Stimulated activated naive B cell treated with anti-CD40 and anti-IgM and Interleukin-4, amounts not matched to agents 10 μg/mL and 1 μg/mL and 100 μg/mL, for 72 hours (primary cell): ENCODE measurements at regions not wholly inside any gene's neighbourhood (a gene's known extent, or its start where the extent isn't known, plus 50 kb on each side); places are given as distances from the start of the nearest gene placed in this dataset.

Source experiments
- ATAC-seq, 2 donors: fragments of 150-1000 bp; cut with Tn5 transposase; replicated peaks; 2 replicates each; pipeline ENCODE4 v1.10.0; 2021; ENCODE audit warnings: moderate library complexity in 1 of 2
- DNase-seq: peaks from one replicate; pipeline ENCODE4 v3.0.0; 2021
- H3K27ac Mint-ChIP-seq: one replicate; pipeline ENCODE4 v1.8.0; 2022; ENCODE audit warnings: mild to moderate bottlenecking, mixed read lengths
- H3K27me3 Mint-ChIP-seq, 2 donors: one replicate each; pipeline ENCODE4 v1.8.0; 2022; ENCODE audit warnings: mixed read lengths in 2 of 2
- H3K36me3 Mint-ChIP-seq, 2 donors: one replicate each; pipeline ENCODE4 v1.8.0; 2022; ENCODE audit warnings: mixed read lengths in 2 of 2, mild to moderate bottlenecking in 1 of 2
- H3K4me1 Mint-ChIP-seq, 2 donors: one replicate each; pipeline ENCODE4 v1.8.0; 2022; ENCODE audit warnings: mixed read lengths in 2 of 2, mild to moderate bottlenecking in 1 of 2
- H3K4me3 Mint-ChIP-seq, 2 donors: one replicate each; pipeline ENCODE4 v1.8.0; 2022; ENCODE audit warnings: mild to moderate bottlenecking in 2 of 2, mixed read lengths in 2 of 2, moderate library complexity in 1 of 2
- H3K9me3 Mint-ChIP-seq, 2 donors: one replicate each; pipeline ENCODE4 v1.8.0; 2022; ENCODE audit warnings: mixed read lengths in 2 of 2, mild to moderate bottlenecking in 1 of 2

GRCh38 chr15:69828181-69828828 lies 269.4 kb downstream of the TLE3 start:
- Mint-ChIP-seq H3K4me1 (no peaks in the 10 kb centered on the region), H3K36me3 (no peaks in the 10 kb centered on the region), H3K9me3 (no peaks in the 10 kb centered on the region), H3K27me3 (peaks cover 18 to 41% of the 10 kb centered on the region in 2 donors), H3K27ac (no peak overlapping the region), H3K4me3 (no peak overlapping the region)
- ATAC-seq (no peak), DNase-seq (no peak)

- Mint-ChIP-seq H3K4me3 (no peak overlapping the region), H3K36me3 (no peaks in the 10 kb centered on the region), H3K27ac (no peak overlapping the region), H3K9me3 (no peaks in the 10 kb centered on the region), H3K4me1 (no peaks in the 10 kb centered on the region), H3K27me3 (peaks cover 28 to 55% of the 10 kb centered on the region in 2 donors)
- ATAC-seq, result no peak
- no peak for DNase-seq
Measured at GRCh38 chr15:69829974-69830373, 267.7 kb downstream of the TLE3 start.

- ATAC-seq, result no peak
- no peak overlapping the region for H3K27ac Mint-ChIP-seq
- H3K4me3 Mint-ChIP-seq, result no peak overlapping the region
- H3K36me3 Mint-ChIP-seq, result no peaks in the 10 kb centered on the region
- no peak for DNase-seq
- H3K27me3 Mint-ChIP-seq, result peaks cover 28 to 53% of the 10 kb centered on the region in 2 donors
- no peaks in the 10 kb centered on the region for H3K4me1 Mint-ChIP-seq
- H3K9me3 Mint-ChIP-seq, result no peaks in the 10 kb centered on the region
Measured at GRCh38 chr15:69830430-69830829, 267.3 kb downstream of the TLE3 start.

DNA sequence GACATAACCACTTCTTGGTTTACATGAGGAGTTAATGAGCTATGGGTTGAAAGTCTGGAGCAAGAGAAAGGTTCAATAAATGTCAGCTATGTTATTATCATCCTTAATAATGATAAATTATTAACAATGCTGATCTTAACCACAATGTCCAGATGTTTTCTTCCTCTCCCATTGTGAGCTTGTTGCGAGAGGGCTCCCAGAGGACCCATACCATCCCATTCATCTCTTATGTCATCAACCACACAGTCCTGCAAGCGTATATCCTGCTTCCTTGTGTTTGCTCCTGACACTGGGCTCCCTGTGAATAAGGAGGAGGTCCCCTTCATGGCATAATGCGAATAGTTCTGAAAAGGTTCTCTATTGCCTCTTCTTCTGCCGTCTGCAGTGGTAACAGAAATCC lies 266.8 kb downstream of the TLE3 start:
- no peaks in the 10 kb centered on the region for H3K9me3 Mint-ChIP-seq
- H3K4me1 Mint-ChIP-seq, result no peaks in the 10 kb centered on the region
- H3K36me3 Mint-ChIP-seq, result no peaks in the 10 kb centered on the region
- no peak for ATAC-seq
- no peak overlapping the region for H3K4me3 Mint-ChIP-seq
- no peak for DNase-seq
- H3K27me3 Mint-ChIP-seq, result peaks cover 30 to 53% of the 10 kb centered on the region in 2 donors
- no peak overlapping the region for H3K27ac Mint-ChIP-seq

GRCh38 chr15:69834267-69834666 lies 263.4 kb downstream of the TLE3 start:
- Mint-ChIP-seq H3K9me3 (no peaks in the 10 kb centered on the region), H3K27ac (no peak overlapping the region), H3K4me1 (peaks cover 0 to 1% of the 10 kb centered on the region in 2 donors), H3K4me3 (no peak overlapping the region), H3K36me3 (no peaks in the 10 kb centered on the region), H3K27me3 (peaks cover 40 to 57% of the 10 kb centered on the region in 2 donors)
- DNase-seq (no peak), ATAC-seq (no peak)

- peaks cover 40 to 53% of the 10 kb centered on the region in 2 donors for H3K27me3 Mint-ChIP-seq
- no peak overlapping the region for H3K27ac Mint-ChIP-seq
- H3K4me3 Mint-ChIP-seq, result no peak overlapping the region
- H3K36me3 Mint-ChIP-seq, result no peaks in the 10 kb centered on the region
- no peak for ATAC-seq
- no peaks in the 10 kb centered on the region for H3K9me3 Mint-ChIP-seq
- H3K4me1 Mint-ChIP-seq, result peaks cover 0 to 1% of the 10 kb centered on the region in 2 donors
- no peak for DNase-seq
Measured at GRCh38 chr15:69834761-69835160, 263.0 kb downstream of the TLE3 start.

- Mint-ChIP-seq H3K27me3 (peaks cover 40 to 59% of the 10 kb centered on the region in 2 donors), H3K4me1 (peaks cover 0 to 1% of the 10 kb centered on the region in 2 donors)
- ATAC-seq, result no peak
Measured at GRCh38 chr15:69836048-69836447, 261.7 kb downstream of the TLE3 start.

DNA sequence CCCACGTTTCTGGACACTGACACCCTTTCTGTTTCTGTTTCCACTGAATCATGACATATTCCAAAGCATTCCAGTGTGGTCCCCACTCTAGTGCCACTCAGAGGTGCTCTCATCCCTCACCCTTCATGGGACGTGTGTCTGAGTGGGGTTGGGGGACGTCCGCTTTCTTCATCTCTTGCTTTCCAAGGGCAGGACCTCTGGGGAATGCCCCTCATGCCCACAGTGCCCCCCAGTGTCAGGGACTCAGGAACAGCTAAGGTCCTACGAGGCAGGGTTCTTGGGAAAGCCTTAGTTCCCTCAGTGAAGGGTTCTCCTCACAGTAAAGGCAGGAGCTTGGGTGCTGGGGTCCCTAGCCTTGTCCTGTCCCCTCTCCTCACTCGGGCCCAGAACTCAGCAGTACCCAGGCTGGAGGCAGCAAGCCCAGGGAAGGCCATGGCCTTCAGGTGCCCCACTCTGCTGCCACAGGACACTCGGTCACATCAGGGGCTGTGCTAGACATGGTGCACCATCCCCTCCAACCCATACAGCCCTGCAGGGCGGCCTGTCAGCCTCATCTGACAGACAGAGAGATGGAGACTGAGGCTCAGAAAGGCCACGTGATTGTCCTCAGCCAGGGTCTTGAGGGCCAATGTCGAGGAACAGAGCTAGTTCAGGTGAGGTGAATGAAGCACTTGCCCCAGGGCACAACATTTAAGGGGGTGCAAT lies 261.0 kb downstream of the TLE3 start:
- H3K4me1 Mint-ChIP-seq, result peaks cover 0 to 1% of the 10 kb centered on the region in 2 donors
- H3K4me3 Mint-ChIP-seq, result no peak overlapping the region
- no peak for DNase-seq
- H3K9me3 Mint-ChIP-seq, result no peaks in the 10 kb centered on the region
- peaks cover 39 to 59% of the 10 kb centered on the region in 2 donors for H3K27me3 Mint-ChIP-seq
- ATAC-seq, result no peak
- H3K27ac Mint-ChIP-seq, result no peak overlapping the region
- no peaks in the 10 kb centered on the region for H3K36me3 Mint-ChIP-seq

More at GRCh38 chr15:69836048-69836447, 261.7 kb downstream of the TLE3 start:
- Mint-ChIP-seq H3K4me3 (no peak overlapping the region), H3K27ac (no peak overlapping the region), H3K9me3 (no peaks in the 10 kb centered on the region), H3K36me3 (no peaks in the 10 kb centered on the region)
- no peak for DNase-seq

- Mint-ChIP-seq H3K4me1 (peaks cover 0 to 1% of the 10 kb centered on the region in 2 donors), H3K27ac (no peak overlapping the region), H3K27me3 (peaks cover 37 to 52% of the 10 kb centered on the region in 2 donors), H3K36me3 (no peaks in the 10 kb centered on the region), H3K4me3 (no peak overlapping the region), H3K9me3 (no peaks in the 10 kb centered on the region)
- DNase-seq (no peak), ATAC-seq (no peak)
Measured at GRCh38 chr15:69838338-69838737, 259.4 kb downstream of the TLE3 start.

DNA sequence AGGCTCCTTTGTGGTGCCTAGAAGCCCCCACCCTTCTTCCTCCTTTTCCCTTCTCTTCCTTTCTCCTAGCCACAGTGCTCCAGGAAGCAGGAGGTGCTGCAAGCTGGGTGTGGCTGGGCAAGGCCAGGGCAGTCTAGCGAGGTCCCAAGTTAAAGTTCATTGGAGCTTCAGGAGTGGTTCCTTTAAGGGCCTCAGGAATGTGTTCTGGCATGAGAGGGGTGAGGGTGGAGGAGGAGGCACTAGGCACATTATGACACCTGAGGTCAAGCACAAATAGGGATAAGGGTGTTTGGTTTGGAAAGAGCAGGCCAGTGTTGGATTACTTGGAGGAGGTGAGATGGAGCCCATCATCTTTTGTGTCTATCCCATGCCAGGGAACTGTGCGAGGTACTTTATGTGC lies 258.7 kb downstream of the TLE3 start:
- no peaks in the 10 kb centered on the region for H3K9me3 Mint-ChIP-seq
- H3K27me3 Mint-ChIP-seq, result peaks cover 40 to 54% of the 10 kb centered on the region in 2 donors
- H3K4me3 Mint-ChIP-seq, result no peak overlapping the region
- no peak for ATAC-seq
- DNase-seq, result no peak
- H3K4me1 Mint-ChIP-seq, result peaks cover 0 to 1% of the 10 kb centered on the region in 2 donors
- no peak overlapping the region for H3K27ac Mint-ChIP-seq
- H3K36me3 Mint-ChIP-seq, result no peaks in the 10 kb centered on the region

- no peaks in the 10 kb centered on the region for H3K9me3 Mint-ChIP-seq
- no peak overlapping the region for H3K4me3 Mint-ChIP-seq
- H3K4me1 Mint-ChIP-seq, result peaks cover 0 to 1% of the 10 kb centered on the region in 2 donors
- ATAC-seq (no peak), DNase-seq (no peak)
- H3K27ac Mint-ChIP-seq, result no peak overlapping the region
- no peaks in the 10 kb centered on the region for H3K36me3 Mint-ChIP-seq
- H3K27me3 Mint-ChIP-seq, result peaks cover 30 to 42% of the 10 kb centered on the region in 2 donors
Measured at GRCh38 chr15:69841113-69841828, 256.4 kb downstream of the TLE3 start.

GRCh38 chr15:69842851-69843250 lies 254.9 kb downstream of the TLE3 start:
- ATAC-seq (no peak), DNase-seq (no peak)
- H3K27ac Mint-ChIP-seq, result no peak overlapping the region
- H3K4me3 Mint-ChIP-seq, result no peak overlapping the region
- H3K27me3 Mint-ChIP-seq, result peaks cover 31 to 35% of the 10 kb centered on the region in 2 donors
- no peaks in the 10 kb centered on the region for H3K36me3 Mint-ChIP-seq
- no peaks in the 10 kb centered on the region for H3K4me1 Mint-ChIP-seq
- peaks cover 0 to 2% of the 10 kb centered on the region in 2 donors for H3K9me3 Mint-ChIP-seq

DNA sequence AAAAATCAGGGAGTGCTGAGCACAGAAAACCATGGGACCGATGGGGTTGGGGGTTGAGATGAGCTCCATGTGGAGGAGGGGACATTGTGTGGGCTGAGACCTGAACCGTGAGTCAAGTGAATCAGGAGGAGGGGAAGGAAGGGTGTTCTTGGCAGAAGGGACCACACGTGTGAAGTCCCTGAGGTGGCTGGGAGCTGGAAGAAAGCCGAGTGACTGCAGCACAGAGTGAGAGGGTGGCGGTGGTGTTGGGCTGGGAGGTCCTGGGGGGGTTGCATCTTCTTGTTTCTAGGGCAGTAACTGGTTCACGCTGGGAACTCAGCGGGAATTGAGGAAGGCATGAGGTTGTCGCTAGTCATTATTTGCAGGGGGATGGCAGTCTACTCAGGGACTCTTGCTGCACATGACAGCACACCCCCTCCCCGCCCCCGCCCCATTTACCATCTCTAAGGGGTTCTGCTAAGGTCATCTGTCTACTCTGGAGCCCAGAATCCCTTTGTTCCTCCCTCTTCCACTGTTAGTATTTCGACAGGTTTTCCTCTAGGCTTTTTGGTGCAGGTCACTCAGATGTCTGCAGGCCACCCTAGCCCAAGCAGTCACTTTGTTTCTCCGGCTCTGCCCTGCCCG lies 254.3 kb downstream of the TLE3 start:
- Mint-ChIP-seq H3K9me3 (peaks cover 0 to 2% of the 10 kb centered on the region in 2 donors), H3K36me3 (no peaks in the 10 kb centered on the region), H3K27me3 (peaks cover 35 to 39% of the 10 kb centered on the region in 2 donors), H3K27ac (no peak overlapping the region), H3K4me1 (peaks cover 0 to under 1% of the 10 kb centered on the region in 2 donors), H3K4me3 (no peak overlapping the region)
- no peak for ATAC-seq
- DNase-seq, result no peak

DNA sequence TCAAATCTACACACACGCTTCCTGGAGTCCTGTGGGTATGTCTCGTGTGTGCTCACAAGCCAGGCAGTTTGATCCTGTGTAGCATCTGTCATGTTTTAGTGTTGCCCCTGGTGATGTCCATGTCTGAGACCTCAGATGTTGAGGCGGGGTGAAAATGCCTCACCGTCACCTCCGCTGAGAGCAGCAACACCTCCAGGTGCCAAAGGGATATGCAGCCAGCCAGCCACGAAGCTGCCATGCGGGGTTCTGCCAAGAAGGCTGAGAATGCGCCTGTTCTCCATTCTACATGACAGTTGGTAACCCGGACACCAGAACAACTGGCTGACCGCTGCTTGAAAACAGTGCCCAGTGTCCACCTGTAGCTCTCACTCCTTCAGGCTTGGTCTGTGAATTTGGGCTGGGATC lies 253.8 kb downstream of the TLE3 start:
- Mint-ChIP-seq H3K27me3 (peaks cover 38 to 44% of the 10 kb centered on the region in 2 donors), H3K36me3 (no peaks in the 10 kb centered on the region), H3K4me3 (no peak overlapping the region), H3K4me1 (peaks cover 0 to 3% of the 10 kb centered on the region in 2 donors), H3K27ac (no peak overlapping the region), H3K9me3 (peaks cover 0 to 2% of the 10 kb centered on the region in 2 donors)
- DNase-seq (no peak), ATAC-seq (no peak)
